ENCODE measurements at regions not wholly inside any gene's neighbourhood (a gene's known extent, or its start where the extent isn't known, plus 50 kb on each side); places are given as distances from the start of the nearest gene placed in this dataset.

DNA sequence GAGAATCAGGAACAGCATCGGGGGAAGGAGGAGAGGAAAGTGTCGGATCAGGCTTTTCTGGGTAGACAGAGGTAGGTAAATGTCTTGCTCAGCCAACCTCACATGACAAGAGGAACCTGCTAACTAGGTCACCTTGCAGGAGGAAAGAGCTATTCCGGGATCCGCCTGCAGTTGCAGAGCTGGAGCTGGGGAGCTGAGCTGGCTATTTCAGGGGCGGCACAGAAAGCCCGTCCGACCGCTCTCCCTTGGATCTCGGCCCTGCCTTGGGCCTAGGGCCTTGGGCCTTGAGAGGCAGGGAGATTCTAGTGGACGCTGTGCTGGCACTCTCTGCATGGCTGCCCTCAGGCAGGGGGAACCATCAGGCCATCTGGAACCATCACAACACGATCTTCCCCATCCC lies 56.5 kb upstream of the CTPS1 start:
- TF ChIP-seq, protein P1, sequence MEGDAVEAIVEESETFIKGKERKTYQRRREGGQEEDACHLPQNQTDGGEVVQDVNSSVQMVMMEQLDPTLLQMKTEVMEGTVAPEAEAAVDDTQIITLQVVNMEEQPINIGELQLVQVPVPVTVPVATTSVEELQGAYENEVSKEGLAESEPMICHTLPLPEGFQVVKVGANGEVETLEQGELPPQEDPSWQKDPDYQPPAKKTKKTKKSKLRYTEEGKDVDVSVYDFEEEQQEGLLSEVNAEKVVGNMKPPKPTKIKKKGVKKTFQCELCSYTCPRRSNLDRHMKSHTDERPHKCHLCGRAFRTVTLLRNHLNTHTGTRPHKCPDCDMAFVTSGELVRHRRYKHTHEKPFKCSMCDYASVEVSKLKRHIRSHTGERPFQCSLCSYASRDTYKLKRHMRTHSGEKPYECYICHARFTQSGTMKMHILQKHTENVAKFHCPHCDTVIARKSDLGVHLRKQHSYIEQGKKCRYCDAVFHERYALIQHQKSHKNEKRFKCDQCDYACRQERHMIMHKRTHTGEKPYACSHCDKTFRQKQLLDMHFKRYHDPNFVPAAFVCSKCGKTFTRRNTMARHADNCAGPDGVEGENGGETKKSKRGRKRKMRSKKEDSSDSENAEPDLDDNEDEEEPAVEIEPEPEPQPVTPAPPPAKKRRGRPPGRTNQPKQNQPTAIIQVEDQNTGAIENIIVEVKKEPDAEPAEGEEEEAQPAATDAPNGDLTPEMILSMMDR (IDR thresholded peaks at IDR 0.05; ENCODE audit: borderline replicate concordance, control extremely low read depth, extremely low read depth, insufficient read depth, missing control alignments): no peak
- no peak for DNase-seq (ENCODE audit: low spot score)
- in situ Hi-C loops (cut with MboI; ENCODE audit: low sequenced_read_pairs, unreplicated experiment): no loop called here

- in situ Hi-C loops (cut with MboI; ENCODE audit: low sequenced_read_pairs, unreplicated experiment): no loop called here
- DNase-seq (ENCODE audit: low spot score): no peak
- TF ChIP-seq, protein P1 (IDR thresholded peaks at IDR 0.05; ENCODE audit: borderline replicate concordance, control extremely low read depth, extremely low read depth, insufficient read depth, missing control alignments): no peak
These were observed 55.9 kb upstream of the CTPS1 start for GRCh38 chr1:40923511-40924020.

DNA sequence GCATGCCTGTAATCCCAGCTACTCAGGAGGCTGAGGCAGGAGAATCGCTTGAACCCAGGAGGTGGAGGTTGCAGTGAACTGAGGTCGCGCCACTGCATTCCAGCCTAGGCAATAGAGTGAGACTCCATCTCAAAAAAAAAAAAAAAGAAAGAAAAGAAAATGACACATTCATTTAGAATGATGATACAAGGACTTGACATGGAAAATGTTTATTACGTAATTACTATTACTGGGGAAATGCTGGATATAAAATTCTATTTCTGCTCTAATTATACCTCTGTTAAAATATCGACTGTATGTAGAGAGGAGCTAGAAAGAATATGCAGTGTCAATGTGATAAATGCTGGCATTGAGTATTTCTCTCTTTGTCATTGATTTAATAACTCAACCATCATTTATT lies 54.7 kb upstream of the CTPS1 start:
- in situ Hi-C loops (cut with MboI; ENCODE audit: low sequenced_read_pairs, unreplicated experiment): loop anchor here (25.0 kb wide), 1 partner anchor 312 kb away; no protein-coding TSS in a partner anchor
- TF ChIP-seq, protein P1 (IDR thresholded peaks at IDR 0.05; ENCODE audit: borderline replicate concordance, control extremely low read depth, extremely low read depth, insufficient read depth, missing control alignments): no peak
- DNase-seq (ENCODE audit: low spot score): no peak

GRCh38 chr1:40925834-40926410 lies 53.6 kb upstream of the CTPS1 start:
- no peak for DNase-seq (ENCODE audit: low spot score)
- TF ChIP-seq, protein P1 (IDR thresholded peaks at IDR 0.05; ENCODE audit: borderline replicate concordance, control extremely low read depth, extremely low read depth, insufficient read depth, missing control alignments): no peak
- in situ Hi-C loops (cut with MboI; ENCODE audit: low sequenced_read_pairs, unreplicated experiment): loop anchor here (25.0 kb wide), 1 partner anchor 314 kb away; no protein-coding TSS in a partner anchor

DNA sequence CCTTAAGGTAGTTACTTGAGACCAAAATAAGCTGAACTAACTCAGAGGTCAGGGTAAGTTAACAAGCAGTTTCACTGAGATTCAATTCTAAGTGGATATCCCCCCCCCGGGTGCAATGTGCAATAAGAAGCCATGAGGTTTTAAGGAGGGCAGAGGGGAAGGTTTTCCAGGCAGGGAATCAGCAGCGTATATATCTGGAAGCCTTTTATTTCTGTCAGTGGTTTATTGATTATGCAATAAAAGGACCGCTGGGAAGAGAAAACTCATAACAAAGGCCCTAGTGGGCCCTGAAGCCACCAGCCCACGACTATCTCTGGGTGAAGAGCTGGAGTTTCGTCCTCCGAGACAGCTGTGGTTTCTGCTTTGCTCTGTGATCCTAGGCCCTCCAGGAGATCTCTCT lies 53.1 kb upstream of the CTPS1 start:
- DNase-seq (ENCODE audit: low spot score): no peak
- in situ Hi-C loops (cut with MboI; ENCODE audit: low sequenced_read_pairs, unreplicated experiment): loop anchor here (25.0 kb wide), 1 partner anchor 314 kb away; no protein-coding TSS in a partner anchor
- TF ChIP-seq, protein P1 (IDR thresholded peaks at IDR 0.05; ENCODE audit: borderline replicate concordance, control extremely low read depth, extremely low read depth, insufficient read depth, missing control alignments): no peak

- DNase-seq (ENCODE audit: low spot score): no peak
- TF ChIP-seq, protein P1 (IDR thresholded peaks at IDR 0.05; ENCODE audit: borderline replicate concordance, control extremely low read depth, extremely low read depth, insufficient read depth, missing control alignments): no peak
- in situ Hi-C loops (cut with MboI; ENCODE audit: low sequenced_read_pairs, unreplicated experiment): loop anchor here (25.0 kb wide), 1 partner anchor 315 kb away; no protein-coding TSS in a partner anchor
These were observed 51.7 kb upstream of the CTPS1 start for GRCh38 chr1:40927781-40928180.
